Small intestine (tissue), 7 donors: ENCODE measurements at regions not wholly inside any gene's neighbourhood (a gene's known extent, or its start where the extent isn't known, plus 50 kb on each side); places are given as distances from the start of the nearest gene placed in this dataset.
"Not testable (repeated sequence)": the region's sequence is repeated elsewhere in the genome, so short reads cannot be mapped to it uniquely, and the experiment has no call there.

ENCODE experiments used
- DNase-seq, 2 donors: peaks; one replicate each; pipeline versions ENCODE4 v3.0.0 to v3.0.0-alpha.2; 2013
- FAIRE-seq: peaks from 2 replicates; lab custom pipeline; 2012; peaks lifted over from hg19 to GRCh38; lab: Jason Lieb, UNC
- H3K27ac ChIP-seq, 3 donors: one replicate each; pipeline ENCODE4 v1.5.1; 2013; ENCODE audit warnings: low read length in 2 of 3, mild to moderate bottlenecking in 2 of 3, control low read depth in 1 of 3, inconsistent platforms in 1 of 3, low read depth in 1 of 3, moderate library complexity in 1 of 3
- H3K27me3 ChIP-seq, 3 donors: one replicate each; pipeline ENCODE4 v1.6.1; 2013; ENCODE audit warnings: low read length in 3 of 3, inconsistent platforms in 1 of 3; ENCODE audit not compliant: control insufficient read depth in 3 of 3, insufficient read depth in 3 of 3
- H3K36me3 ChIP-seq, 3 donors: one replicate each; pipeline ENCODE4 v1.6.1; 2013; ENCODE audit warnings: low read length in 3 of 3, inconsistent platforms in 1 of 3, low read depth in 1 of 3, mild to moderate bottlenecking in 1 of 3, moderate library complexity in 1 of 3; ENCODE audit not compliant: control insufficient read depth in 3 of 3, insufficient read depth in 2 of 3
- H3K4me1 ChIP-seq, 3 donors: one replicate each; pipeline ENCODE4 v1.6.1; 2013; ENCODE audit warnings: low read length in 2 of 3, inconsistent platforms in 1 of 3, low read depth in 1 of 3, mild to moderate bottlenecking in 1 of 3, moderate library complexity in 1 of 3; ENCODE audit not compliant: control insufficient read depth in 3 of 3, insufficient read depth in 2 of 3
- H3K4me3 ChIP-seq, 3 donors: one replicate each; pipeline ENCODE4 v1.5.1; 2013; ENCODE audit warnings: low read length in 3 of 3, control low read depth in 1 of 3, inconsistent platforms in 1 of 3, low read depth in 1 of 3, mild to moderate bottlenecking in 1 of 3, moderate library complexity in 1 of 3
- H3K9me3 ChIP-seq, 2 donors: one replicate each; pipeline ENCODE4 v1.6.1; 2013; ENCODE audit warnings: low read depth in 1 of 2, low read length in 1 of 2; ENCODE audit not compliant: control insufficient read depth in 2 of 2, insufficient read depth in 1 of 2
- WGBS, 3 donors: extraction: QIAGEN DNeasy Blood & Tissue Kit; methylation state at CpG; one replicate each; pipeline ENCODE4 v1.1.7; 2013; 5-methylcytosine and 5-hydroxymethylcytosine counted together
- donor health status: healthy with polysubstance abuse.
- donor health status: control.
- donor health status: control.
- donor health status: Bipolar disorder and iron deficiency.
- donor health status: healthy.

DNA sequence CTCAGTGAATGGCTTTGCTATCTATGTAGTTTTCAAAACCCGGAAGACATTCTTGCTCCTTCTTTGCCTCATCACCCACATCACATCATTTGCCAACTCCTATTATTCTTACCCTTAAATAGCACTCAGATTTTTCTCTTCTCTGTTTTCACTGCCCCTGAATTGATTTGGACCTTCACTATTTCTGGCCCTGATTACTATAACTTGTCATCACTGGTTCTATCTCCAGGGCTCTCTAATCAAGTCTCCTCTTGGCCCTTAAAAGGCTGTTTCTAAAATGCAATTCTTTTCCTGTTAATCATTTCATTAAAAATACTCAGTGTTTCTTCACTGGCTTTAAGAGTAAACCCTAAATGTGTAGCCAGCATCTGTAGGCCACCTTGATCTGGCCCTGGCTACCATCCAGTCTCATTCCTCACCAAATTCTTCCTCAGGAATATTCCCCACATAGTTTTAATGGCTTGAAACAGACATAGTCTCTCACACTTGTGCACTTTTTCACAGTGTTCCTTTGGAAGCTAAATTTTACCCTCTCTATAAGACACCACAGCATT, 437.1 kb upstream of the CBLB start:
- Histone ChIP-seq H3K4me3 (no peak overlapping the region), H3K27me3 (no peaks in the 10 kb centered on the region)

DNA sequence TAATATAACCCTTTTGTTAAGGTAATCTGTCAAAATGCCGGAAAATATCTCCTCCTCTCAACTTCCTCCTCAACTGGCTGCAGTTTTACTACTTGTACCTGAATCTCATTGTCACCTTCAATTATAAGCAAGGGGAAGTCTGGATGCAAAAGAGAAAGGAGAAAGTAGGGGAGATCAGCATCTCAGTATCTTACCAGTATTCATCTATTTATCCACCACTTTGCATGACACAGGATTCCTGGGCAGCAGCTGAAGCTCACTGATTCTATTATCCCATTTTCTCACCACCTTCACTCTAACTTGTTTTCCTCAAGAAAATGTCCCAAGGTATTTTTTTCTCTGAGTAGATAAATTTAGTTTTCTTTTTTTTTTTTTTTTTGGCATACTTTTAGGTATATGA, 440.5 kb upstream of the CBLB start:
- FAIRE-seq (no peak), DNase-seq (no peak)
- no peak overlapping the region for H3K27ac ChIP-seq
- 82 to 92% (median 89%) methylated on average over 1 of the region's 1 CpG for WGBS, 3 donors
- H3K27me3 ChIP-seq = no peaks in the 10 kb centered on the region
- H3K36me3 ChIP-seq = no peaks in the 10 kb centered on the region
- H3K9me3 ChIP-seq = no peaks in the 10 kb centered on the region
- no peaks in the 10 kb centered on the region for H3K4me1 ChIP-seq
- no peak overlapping the region for H3K4me3 ChIP-seq

More for the DNA sequence above, 437.1 kb upstream of the CBLB start:
- WGBS, 3 donors = 92 to 94% (median 94%) methylated on average over 1 of the region's 1 CpG
- no peak overlapping the region for H3K27ac ChIP-seq
- H3K36me3 ChIP-seq = no peaks in the 10 kb centered on the region
- H3K4me1 ChIP-seq = no peaks in the 10 kb centered on the region
- no peaks in the 10 kb centered on the region for H3K9me3 ChIP-seq
- no peak for FAIRE-seq
- no peak for DNase-seq

DNA sequence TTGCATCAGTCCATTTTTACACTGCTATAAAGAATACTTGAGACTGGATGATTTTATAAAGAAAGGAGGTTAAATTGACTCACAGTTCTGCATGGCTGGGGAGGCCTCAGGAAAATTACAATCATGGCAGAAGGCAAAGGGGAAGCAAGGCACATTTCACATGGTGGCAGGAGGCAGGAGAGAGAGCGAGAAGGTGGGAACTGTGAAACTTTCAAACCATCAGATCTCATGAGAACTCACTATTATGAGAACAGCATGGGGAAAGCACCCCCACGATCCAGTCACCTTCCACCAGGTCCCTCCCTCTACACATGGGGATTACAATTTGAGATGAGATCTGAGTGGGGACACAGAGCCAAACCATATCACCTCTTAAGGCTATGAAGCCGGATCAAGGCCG, 441.0 kb upstream of the CBLB start:
- H3K27ac ChIP-seq, H3K4me1 ChIP-seq, DNase-seq, H3K4me3 ChIP-seq, H3K36me3 ChIP-seq, H3K27me3 ChIP-seq, FAIRE-seq, H3K9me3 ChIP-seq: not testable (repeated sequence)
- WGBS, 3 donors = 82 to 89% (median 89%) methylated on average over 4 of the region's 4 CpGs

DNA sequence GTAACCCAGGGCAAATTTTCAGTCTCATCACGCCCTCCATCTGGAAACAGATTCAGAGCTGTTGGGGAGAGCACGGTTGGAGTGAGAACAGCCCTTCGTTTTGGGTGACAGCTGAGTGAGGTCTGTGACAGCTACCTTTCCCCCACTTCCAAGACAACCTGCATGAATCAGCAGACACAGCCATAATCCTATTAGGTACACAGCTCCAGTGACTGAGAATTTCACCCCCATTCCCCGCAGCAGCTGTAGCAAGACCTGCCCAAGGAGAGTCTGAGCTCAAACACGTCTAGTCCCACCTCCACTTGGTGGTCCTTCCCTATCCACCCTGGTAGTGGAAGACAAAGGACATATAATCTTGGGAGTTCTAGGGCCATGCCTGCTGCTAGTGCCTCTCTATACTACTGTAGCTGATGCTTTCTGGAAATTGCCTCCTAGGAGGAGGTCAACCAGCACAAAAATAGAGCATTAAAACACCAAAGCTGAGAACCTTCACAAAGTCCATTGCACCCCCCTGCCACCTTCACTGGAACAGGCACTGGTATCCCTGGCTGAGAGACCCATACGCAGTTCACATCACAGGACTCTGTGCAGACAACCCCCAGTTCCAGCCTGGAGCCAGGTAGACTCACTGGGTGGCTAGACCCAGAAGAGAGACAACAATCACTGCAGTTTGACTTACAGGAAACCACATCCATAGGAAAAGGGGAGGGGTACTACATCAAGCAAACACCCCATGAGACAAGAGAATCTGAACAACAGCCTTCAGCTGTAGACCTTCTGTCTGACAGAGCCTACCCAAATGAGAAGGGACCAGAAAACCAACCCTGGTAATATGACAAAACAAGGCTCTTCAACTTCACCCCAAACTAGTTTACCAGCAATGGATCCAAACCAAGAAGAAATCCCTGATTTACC, 448.6 kb upstream of the CBLB start:
- DNase-seq = no peak
- H3K36me3 ChIP-seq = no peaks in the 10 kb centered on the region
- H3K27ac ChIP-seq = no peak overlapping the region
- WGBS, 3 donors = 82 to 90% (median 85%) methylated on average over 6 of the region's 6 CpGs
- no peak for FAIRE-seq
- H3K27me3 ChIP-seq = no peaks in the 10 kb centered on the region
- H3K9me3 ChIP-seq = no peaks in the 10 kb centered on the region
- no peak overlapping the region for H3K4me3 ChIP-seq
- no peaks in the 10 kb centered on the region for H3K4me1 ChIP-seq

DNA sequence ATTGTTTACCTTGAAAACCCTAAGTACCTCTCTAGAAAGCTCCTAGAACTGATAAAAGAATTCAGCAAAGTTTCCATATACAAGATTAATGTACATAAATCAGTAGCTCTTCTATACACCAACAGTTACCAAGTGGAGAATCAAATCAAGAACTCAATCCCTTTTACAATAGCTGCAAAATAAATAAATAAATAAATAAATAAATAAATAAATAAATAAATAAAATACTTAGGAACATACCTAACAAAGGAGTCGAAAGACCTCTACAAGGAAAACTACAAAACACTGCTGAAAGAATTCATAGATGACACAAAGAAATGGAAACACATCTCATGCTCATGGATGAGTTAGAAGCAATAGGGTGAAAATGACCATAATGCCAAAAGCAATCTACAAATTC, 452.6 kb upstream of the CBLB start:
- peak; percentile 23 for FAIRE-seq
- DNase-seq, H3K27me3 ChIP-seq, H3K4me3 ChIP-seq, H3K4me1 ChIP-seq, H3K27ac ChIP-seq, H3K9me3 ChIP-seq, H3K36me3 ChIP-seq: not testable (repeated sequence)
- WGBS, 3 donors = 67 to 98% (median 77%) methylated on average over 1 of the region's 1 CpG

DNA sequence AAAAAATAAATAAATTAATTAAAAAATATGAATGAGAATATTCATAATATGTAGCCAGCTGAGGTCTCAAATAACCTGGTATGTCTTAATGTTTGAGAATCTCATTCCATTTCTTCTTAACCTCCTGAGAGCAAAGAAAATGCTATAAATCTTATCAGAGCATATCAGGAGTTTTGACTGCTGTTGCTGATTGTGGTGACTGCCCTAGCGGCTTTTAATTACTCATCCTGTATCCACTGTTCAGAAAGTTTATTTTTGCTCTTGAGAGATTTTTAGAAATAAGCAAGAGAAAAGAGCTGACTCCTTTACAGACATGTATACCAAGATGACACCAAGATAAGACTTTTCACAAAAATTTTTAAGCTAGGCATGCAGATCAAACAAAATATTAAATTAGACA, 454.8 kb upstream of the CBLB start:
- H3K27me3 ChIP-seq = no peaks in the 10 kb centered on the region
- FAIRE-seq (no peak), DNase-seq (no peak)
- H3K36me3 ChIP-seq = no peaks in the 10 kb centered on the region
- H3K4me3 ChIP-seq = no peak overlapping the region
- peaks cover 0 to 3% of the 10 kb centered on the region in 2 donors for H3K9me3 ChIP-seq
- no peak overlapping the region for H3K27ac ChIP-seq
- 73 to 82% (median 77%) methylated on average over 1 of the region's 1 CpG for WGBS, 3 donors
- H3K4me1 ChIP-seq = no peaks in the 10 kb centered on the region

DNA sequence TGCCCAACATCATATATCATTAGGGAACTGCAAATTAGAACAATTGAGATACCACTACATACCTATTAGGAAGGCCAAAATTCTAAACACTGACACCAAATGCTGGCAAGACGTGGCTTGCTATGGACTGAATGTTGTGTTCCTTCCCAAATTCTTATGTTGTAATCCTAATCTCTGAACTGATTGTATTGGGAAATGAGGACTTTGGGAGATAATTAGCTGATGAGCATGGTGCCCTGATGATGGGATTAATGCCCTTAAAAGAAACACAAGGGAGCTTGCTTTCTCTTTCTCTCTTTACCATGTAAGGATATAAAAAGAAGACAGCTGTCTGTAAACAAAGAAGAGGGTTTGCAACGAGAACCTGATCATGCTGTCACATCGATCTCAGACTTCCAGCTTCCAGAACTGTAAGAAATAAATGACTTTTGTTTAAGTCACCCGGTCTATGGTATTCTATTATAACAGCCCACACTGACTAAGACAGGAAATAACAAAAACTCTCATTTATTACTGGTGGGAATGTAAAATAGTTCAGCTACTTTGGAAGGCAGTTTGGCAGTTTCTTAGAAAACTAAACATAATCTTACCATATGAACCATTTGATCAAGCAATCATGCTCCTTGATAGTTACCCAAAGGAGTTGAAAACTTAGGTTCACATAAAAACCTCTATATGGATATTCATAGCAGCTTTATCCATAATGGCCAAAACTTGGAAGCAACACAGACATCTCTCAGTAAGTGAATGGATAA, 458.3 kb upstream of the CBLB start:
- Histone ChIP-seq H3K36me3 (no peaks in the 10 kb centered on the region), H3K4me3 (no peak overlapping the region), H3K9me3 (peaks cover 0 to 3% of the 10 kb centered on the region in 2 donors), H3K27ac (no peak overlapping the region), H3K27me3 (no peaks in the 10 kb centered on the region), H3K4me1 (no peaks in the 10 kb centered on the region)
- WGBS, 3 donors = 52 to 60% (median 53%) methylated on average over 4 of the region's 4 CpGs
- DNase-seq (no peak), FAIRE-seq (no peak)

DNA sequence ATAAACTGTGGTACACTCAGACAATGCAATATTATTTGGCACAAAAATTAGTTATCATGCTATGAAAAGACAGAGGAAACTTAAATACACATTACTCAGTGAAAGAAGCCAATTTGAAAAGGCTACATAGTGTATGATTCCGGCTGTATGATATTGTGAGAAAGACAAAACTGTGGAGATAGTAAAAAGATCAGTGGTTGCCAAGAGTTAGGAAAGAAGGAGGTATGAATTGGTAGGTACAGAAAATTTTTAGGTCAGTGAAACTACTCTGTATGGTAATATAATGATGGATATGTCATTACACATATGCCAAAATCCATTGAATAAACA, 458.8 kb upstream of the CBLB start:
- no peak for DNase-seq
- Histone ChIP-seq H3K36me3 (no peaks in the 10 kb centered on the region), H3K4me3 (no peak overlapping the region), H3K27me3 (no peaks in the 10 kb centered on the region), H3K27ac (no peak overlapping the region), H3K4me1 (no peaks in the 10 kb centered on the region), H3K9me3 (peaks cover 0 to 3% of the 10 kb centered on the region in 2 donors)
- WGBS, 3 donors = 74 to 98% (median 85%) methylated on average over 1 of the region's 1 CpG
- FAIRE-seq = no peak
